ENCODE measurements at regions not wholly inside any gene's neighbourhood (a gene's known extent, or its start where the extent isn't known, plus 50 kb on each side); places are given as distances from the start of the nearest gene placed in this dataset.

GRCh38 chr7:41375582-41375981 is 327.3 kb downstream of the INHBA start:
- TF ChIP-seq EZH2phosphoT487 (IDR thresholded peaks at IDR 0.05) = no peak
- TF ChIP-seq EZH2 (IDR thresholded peaks at IDR 0.05) = no peak
- TF ChIP-seq CTCF (IDR thresholded peaks at IDR 0.05) = no peak

Data from neural progenitor cell (in vitro differentiated cells).